ENCODE measurements at regions not wholly inside any gene's neighbourhood (a gene's known extent, or its start where the extent isn't known, plus 50 kb on each side); places are given as distances from the start of the nearest gene placed in this dataset.

DNA sequence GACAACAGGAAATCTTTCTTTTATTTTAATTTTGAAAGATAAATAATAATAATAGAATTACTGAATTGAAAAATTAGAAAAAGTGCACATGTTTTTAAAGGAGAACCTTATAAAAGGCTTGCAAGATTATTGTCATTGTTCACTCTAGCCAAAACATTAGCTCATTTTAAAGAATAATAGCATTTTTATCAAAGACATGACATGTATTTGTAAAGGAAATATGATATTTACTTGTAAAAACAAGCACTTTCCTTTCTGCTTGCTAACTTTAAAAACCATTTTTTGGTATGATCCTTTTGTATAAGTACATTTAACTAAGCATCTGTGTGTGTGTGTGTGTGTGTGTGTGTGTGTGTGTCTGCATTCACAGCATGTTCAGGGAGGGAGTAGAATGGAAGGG, 156.3 kb upstream of the C1orf87 start:
- TF ChIP-seq POLR2AphosphoS5 (IDR thresholded peaks at IDR 0.05) = no peak
- TF ChIP-seq, protein P1, sequence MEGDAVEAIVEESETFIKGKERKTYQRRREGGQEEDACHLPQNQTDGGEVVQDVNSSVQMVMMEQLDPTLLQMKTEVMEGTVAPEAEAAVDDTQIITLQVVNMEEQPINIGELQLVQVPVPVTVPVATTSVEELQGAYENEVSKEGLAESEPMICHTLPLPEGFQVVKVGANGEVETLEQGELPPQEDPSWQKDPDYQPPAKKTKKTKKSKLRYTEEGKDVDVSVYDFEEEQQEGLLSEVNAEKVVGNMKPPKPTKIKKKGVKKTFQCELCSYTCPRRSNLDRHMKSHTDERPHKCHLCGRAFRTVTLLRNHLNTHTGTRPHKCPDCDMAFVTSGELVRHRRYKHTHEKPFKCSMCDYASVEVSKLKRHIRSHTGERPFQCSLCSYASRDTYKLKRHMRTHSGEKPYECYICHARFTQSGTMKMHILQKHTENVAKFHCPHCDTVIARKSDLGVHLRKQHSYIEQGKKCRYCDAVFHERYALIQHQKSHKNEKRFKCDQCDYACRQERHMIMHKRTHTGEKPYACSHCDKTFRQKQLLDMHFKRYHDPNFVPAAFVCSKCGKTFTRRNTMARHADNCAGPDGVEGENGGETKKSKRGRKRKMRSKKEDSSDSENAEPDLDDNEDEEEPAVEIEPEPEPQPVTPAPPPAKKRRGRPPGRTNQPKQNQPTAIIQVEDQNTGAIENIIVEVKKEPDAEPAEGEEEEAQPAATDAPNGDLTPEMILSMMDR (IDR thresholded peaks at IDR 0.05) = no peak

Measured in suprapubic skin (tissue), 3 donors.